ENCODE measurements at regions not wholly inside any gene's neighbourhood (a gene's known extent, or its start where the extent isn't known, plus 50 kb on each side); places are given as distances from the start of the nearest gene placed in this dataset.
"Not testable (repeated sequence)": the region's sequence is repeated elsewhere in the genome, so short reads cannot be mapped to it uniquely, and the experiment has no call there.

DNA sequence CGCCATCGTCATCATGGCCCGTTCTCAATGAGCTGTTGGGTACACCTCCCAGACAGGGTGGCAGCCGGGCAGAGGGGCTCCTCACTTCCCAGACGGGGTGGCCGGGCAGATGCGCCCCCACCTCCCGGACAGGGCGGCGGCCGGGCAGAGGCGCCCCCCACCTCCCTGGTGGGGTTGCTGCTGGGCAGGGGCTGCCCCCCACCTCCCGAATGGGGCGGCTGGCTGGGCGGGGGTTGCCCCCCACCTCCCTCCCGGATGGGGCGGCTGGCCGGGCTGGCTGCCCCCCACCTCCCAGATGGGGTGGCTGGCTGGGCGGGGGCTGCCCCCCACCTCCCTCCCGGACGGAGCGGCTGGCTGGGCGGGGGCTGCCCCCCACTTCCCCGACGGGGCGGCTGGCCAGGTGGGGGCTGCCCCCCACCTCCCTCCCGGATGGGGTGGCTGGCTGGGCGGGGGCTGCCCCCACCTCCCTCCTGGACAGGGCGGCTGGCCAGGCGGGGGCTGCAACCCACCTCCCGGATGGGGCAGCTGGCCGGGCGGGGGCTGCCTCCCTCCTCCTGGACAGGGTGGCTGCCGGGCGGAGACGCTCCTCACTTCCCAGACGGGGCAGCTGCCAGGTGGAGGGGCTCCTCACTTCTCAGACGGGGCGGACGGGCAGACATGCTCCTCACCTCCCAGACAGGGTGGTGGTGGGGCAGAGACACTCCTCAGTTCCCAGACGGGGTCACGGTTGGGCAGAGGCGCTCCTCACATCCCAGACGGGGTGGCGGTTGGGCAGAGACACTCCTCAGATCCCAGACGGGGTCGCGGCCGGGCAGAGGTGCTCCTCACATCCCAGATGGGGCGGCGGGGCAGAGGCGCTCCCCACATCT lies 208.8 kb downstream of the BMP15 start:
- not testable (repeated sequence) for TF ChIP-seq RNF2 (IDR thresholded peaks at IDR 0.05); SMAD1 (IDR thresholded peaks at IDR 0.05; ENCODE audit: low read depth, low read length, partially characterized antibody); HDAC2 (IDR thresholded peaks at IDR 0.05); CTCF (IDR thresholded peaks at IDR 0.05 in 2 of 3, conservative IDR thresholded peaks at IDR 0.05 in 1 of 3; ENCODE audit: insufficient read depth in 2 of 3, low read depth in 1 of 3, low read length in 3 of 3); ETV5 (CRISPR knock-in tag; IDR thresholded peaks at IDR 0.05; ENCODE audit: low read depth); ZNF274 (IDR thresholded peaks at IDR 0.05; ENCODE audit: borderline replicate concordance, low read depth, low read length); FOXA1 (IDR thresholded peaks at IDR 0.05; ENCODE audit: borderline replicate concordance)
